A673 (cell line): ENCODE measurements at regions not wholly inside any gene's neighbourhood (a gene's known extent, or its start where the extent isn't known, plus 50 kb on each side); places are given as distances from the start of the nearest gene placed in this dataset.

Experiments
- BruUV-seq: library from RNA; stranded (reverse); fragments of 400-500 nt; replicated peaks from 2 replicates; lab custom pipeline; 2021; lab: Mats Ljungman, UMichigan
- CTCF ChIA-PET: fragments of 300-600 bp; sonication (Branson Sonifier 250); formaldehyde crosslinking; loops from one replicate; lab custom pipeline; 2022; ENCODE audit warnings: antibody characterized with exemption; lab: Charles Lee
- POLR2A ChIA-PET: fragments of 300-600 bp; sonication (Branson Sonifier 250); formaldehyde crosslinking; loops from one replicate; lab custom pipeline; 2022; ENCODE audit warnings: antibody characterized with exemption; ENCODE audit not compliant: low non-redundant PET; lab: Charles Lee
- DNase-seq: peaks from one replicate; pipeline ENCODE4 v3.0.0-alpha.2; 2015; ENCODE audit warnings: low spot score
- H3K27ac ChIP-seq: fragments of 200-600 bp; sonication (generic); 2 replicates; pipeline ENCODE4 v1.5.1; 2016; ENCODE audit warnings: mixed run types, low read depth, mild to moderate bottlenecking, mixed read lengths, antibody characterized with exemption, low read length; ENCODE audit not compliant: poor library complexity, severe bottlenecking
- H3K27me3 ChIP-seq: fragments of 200-600 bp; sonication (generic); replicated peaks from 2 replicates; pipeline ENCODE4 v1.6.1; 2017; ENCODE audit warnings: mixed run types, low read depth, mild to moderate bottlenecking, mixed read lengths, antibody characterized with exemption, low read length; ENCODE audit not compliant: insufficient read depth, poor library complexity
- H3K36me3 ChIP-seq: fragments of 200-600 bp; sonication (generic); 2 replicates; pipeline ENCODE4 v1.6.1; 2016; ENCODE audit warnings: mixed run types, mild to moderate bottlenecking, mixed read lengths, antibody characterized with exemption, low read length; ENCODE audit not compliant: insufficient read depth, poor library complexity, severe bottlenecking
- H3K4me1 ChIP-seq: fragments of 200-600 bp; sonication (generic); 2 replicates; pipeline ENCODE4 v1.6.1; 2017; ENCODE audit warnings: mixed run types, mild to moderate bottlenecking, mixed read lengths, antibody characterized with exemption, low read length; ENCODE audit not compliant: insufficient read depth, poor library complexity, severe bottlenecking
- H3K4me3 ChIP-seq: fragments of 200-600 bp; sonication (generic); 2 replicates; pipeline ENCODE4 v1.5.1; 2016; ENCODE audit warnings: low read depth, mixed run types, mild to moderate bottlenecking, mixed read lengths, low read length; ENCODE audit not compliant: poor library complexity, severe bottlenecking
- H3K9me3 ChIP-seq: fragments of 200-600 bp; sonication (generic); 2 replicates; pipeline ENCODE4 v1.6.1; 2016; ENCODE audit warnings: mixed run types, low read depth, mild to moderate bottlenecking, mixed read lengths, antibody characterized with exemption, low read length; ENCODE audit not compliant: poor library complexity, severe bottlenecking
- EZH2 ChIP-seq: fragments of 200-600 bp; sonication (generic); IDR thresholded peaks from 2 replicates; pipeline ENCODE4 v1.6.1; 2017; ENCODE audit warnings: borderline replicate concordance, low read depth, mild to moderate bottlenecking, mixed read lengths, antibody characterized with exemption, low read length; ENCODE audit not compliant: poor library complexity, severe bottlenecking
- intact Hi-C: fragments of 100-400 bp; cut with micrococcal nuclease; formaldehyde crosslinking; loops from one replicate; pipeline ENCODE4 v1.10.0; 2022; ENCODE audit not compliant: unreplicated experiment
- TF ChIP-seq, protein P1 (sequence below): fragments of 300-800, 200-600 bp; sonication (generic); conservative IDR thresholded peaks from 2 replicates; pipeline ENCODE4 v1.5.1; 2017; ENCODE audit warnings: low read depth, mild to moderate bottlenecking, antibody characterized with exemption, low read length, moderate library complexity, mixed read lengths

DNA sequence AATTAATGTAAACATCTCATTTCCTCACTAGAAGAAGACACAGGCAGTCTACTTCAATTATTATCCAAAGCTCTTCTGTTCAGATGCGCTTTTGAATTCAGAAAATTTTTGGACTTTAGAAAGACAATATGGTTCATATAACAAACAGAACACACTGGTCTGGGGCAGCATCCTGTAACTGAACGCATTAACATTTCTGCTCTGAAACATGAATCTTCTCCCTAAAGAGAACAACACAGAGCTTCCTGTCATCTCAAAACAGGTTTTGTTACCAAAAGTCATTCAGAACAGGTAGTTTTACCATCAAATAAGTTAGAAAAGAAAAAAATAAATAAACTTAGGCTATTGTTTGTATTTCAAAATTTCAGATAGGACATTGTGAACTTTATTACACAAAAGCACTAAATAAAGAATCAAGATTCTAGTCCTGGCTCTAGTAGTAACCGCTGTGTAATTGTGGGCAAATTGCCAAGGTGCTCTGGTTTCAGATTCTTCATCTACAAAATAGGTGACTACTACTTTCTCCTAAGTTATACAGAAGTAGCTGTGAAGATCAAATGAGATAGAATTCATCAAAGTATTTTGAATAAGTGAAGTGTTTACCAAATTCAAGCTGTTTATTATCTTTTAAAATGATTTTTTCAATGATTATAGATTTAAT, 252.3 kb upstream of the RASGEF1B start:
- Histone ChIP-seq H3K4me3 (no peak overlapping the region), H3K9me3 (no peaks in the 10 kb centered on the region), H3K4me1 (no peaks in the 10 kb centered on the region), H3K27me3 (no peaks in the 10 kb centered on the region), H3K27ac (no peak overlapping the region), H3K36me3 (no peaks in the 10 kb centered on the region)
- TF ChIP-seq EZH2, result no peak
- TF ChIP-seq, protein P1, sequence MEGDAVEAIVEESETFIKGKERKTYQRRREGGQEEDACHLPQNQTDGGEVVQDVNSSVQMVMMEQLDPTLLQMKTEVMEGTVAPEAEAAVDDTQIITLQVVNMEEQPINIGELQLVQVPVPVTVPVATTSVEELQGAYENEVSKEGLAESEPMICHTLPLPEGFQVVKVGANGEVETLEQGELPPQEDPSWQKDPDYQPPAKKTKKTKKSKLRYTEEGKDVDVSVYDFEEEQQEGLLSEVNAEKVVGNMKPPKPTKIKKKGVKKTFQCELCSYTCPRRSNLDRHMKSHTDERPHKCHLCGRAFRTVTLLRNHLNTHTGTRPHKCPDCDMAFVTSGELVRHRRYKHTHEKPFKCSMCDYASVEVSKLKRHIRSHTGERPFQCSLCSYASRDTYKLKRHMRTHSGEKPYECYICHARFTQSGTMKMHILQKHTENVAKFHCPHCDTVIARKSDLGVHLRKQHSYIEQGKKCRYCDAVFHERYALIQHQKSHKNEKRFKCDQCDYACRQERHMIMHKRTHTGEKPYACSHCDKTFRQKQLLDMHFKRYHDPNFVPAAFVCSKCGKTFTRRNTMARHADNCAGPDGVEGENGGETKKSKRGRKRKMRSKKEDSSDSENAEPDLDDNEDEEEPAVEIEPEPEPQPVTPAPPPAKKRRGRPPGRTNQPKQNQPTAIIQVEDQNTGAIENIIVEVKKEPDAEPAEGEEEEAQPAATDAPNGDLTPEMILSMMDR, result no peak
- ChIA-PET POLR2A (no interaction called here), CTCF (no interaction called here)
- intact Hi-C loops, result no loop called here
- no TSS peak for BruUV-seq
- no peak for DNase-seq

DNA sequence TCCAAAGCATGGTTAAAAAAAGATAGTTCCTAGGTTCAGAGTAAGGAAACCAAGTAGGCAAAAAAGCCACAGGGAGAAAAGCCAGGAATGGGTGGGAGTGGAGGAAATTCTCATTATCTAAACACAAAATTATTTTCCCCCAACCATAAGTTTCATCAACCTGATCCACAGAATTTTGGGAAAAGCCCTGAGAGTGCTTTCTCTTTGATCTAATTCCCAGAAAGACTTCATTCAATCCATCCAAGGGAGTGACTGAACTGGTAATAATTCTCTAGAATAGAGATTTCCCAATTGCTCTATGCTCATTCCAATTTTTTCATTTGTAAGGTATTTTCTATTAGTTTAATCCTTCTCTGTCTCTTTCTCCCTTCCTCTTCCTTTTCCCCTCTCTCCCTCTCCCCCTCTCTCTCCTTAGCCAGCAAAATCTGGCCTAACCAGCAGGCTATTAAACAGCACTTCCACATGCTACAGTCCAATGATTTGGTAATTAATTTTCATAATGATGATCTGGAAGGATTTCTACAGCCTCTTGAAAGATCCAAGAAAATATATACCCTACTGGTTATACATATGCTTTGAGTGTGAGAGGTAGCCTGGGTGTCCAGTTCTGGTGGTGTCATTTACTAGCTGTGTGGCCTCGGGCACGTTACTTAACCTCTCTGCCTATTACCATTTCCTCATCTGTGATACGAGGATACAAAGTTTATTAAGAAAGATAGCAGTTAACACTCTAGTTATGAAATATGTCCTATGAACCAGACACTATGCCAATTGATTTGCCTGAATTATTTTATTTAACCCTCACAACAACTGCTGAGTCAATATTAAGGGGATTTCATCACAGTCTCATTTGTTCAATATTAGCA, 251.5 kb upstream of the RASGEF1B start:
- no peaks in the 10 kb centered on the region for H3K4me1 ChIP-seq
- ChIA-PET POLR2A (no interaction called here), CTCF (no interaction called here)
- H3K27me3 ChIP-seq, result no peaks in the 10 kb centered on the region
- no TSS peak for BruUV-seq
- no peak for DNase-seq
- H3K9me3 ChIP-seq, result no peaks in the 10 kb centered on the region
- intact Hi-C loops, result no loop called here
- TF ChIP-seq, protein P1, result no peak
- TF ChIP-seq EZH2, result no peak
- no peak overlapping the region for H3K4me3 ChIP-seq
- no peaks in the 10 kb centered on the region for H3K36me3 ChIP-seq
- no peak overlapping the region for H3K27ac ChIP-seq

DNA sequence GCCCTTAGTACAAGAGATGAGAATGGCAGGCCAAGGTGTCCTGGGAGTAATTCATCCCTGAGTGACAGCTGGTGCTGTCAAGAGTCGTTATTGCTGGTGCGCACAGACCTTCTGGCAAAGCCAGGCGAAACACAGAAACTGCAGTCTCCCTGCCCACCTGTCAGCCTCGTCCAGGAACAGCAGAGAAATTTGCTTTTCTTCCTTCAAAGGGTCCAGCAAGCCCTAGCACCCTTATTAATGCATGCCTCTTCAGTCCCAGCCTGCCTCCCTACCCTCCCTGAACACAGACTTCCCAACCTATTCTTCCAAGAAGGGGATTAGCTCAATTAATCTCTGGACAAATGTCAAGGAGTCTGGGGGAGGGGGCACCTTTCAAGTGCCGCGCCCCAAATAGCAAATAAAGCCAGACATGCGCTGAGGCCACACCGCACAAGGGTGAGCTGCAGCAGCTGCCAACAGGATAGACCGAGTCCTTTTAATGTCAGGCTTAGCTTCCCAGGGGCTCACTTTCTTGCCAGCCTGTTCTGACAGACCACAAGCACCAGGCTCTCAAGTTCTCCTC, 250.7 kb upstream of the RASGEF1B start:
- no peak for DNase-seq
- no peaks in the 10 kb centered on the region for H3K4me1 ChIP-seq
- H3K27ac ChIP-seq, result no peak overlapping the region
- intact Hi-C loops, result no loop called here
- CTCF ChIA-PET, result no interaction called here
- POLR2A ChIA-PET, result no interaction called here
- no peak overlapping the region for H3K4me3 ChIP-seq
- no peaks in the 10 kb centered on the region for H3K9me3 ChIP-seq
- H3K36me3 ChIP-seq, result no peaks in the 10 kb centered on the region
- no peaks in the 10 kb centered on the region for H3K27me3 ChIP-seq
- no peak for TF ChIP-seq EZH2
- TF ChIP-seq, protein P1, result no peak
- BruUV-seq, result no TSS peak
